Activated CD8-positive, alpha-beta T cell treated with anti-CD3 and anti-CD28 coated beads for 36 hours (primary cell): ENCODE measurements at regions not wholly inside any gene's neighbourhood (a gene's known extent, or its start where the extent isn't known, plus 50 kb on each side); places are given as distances from the start of the nearest gene placed in this dataset.

ENCODE experiments used
- ATAC-seq: fragments of 200-7000 bp; cut with Tn5 transposase; one replicate; pipeline ENCODE4 v1.10.0; 2021; ENCODE audit warnings: mild to moderate bottlenecking, moderate library complexity
- CTCF ChIA-PET: fragments of 350-600 bp; sonication (Branson Sonifier 250); formaldehyde crosslinking; loops from one replicate; lab custom pipeline; 2021; ENCODE audit warnings: antibody characterized with exemption; lab: Charles Lee
- POLR2A ChIA-PET: fragments of 350-600 bp; sonication (Branson Sonifier 250); formaldehyde crosslinking; loops from one replicate; lab custom pipeline; 2021; ENCODE audit warnings: antibody characterized with exemption; lab: Charles Lee
- DNase-seq: peaks from one replicate; pipeline ENCODE4 v3.0.0-alpha.2; 2020
- H3K27ac Mint-ChIP-seq: one replicate; pipeline ENCODE4 v1.8.0; 2021; ENCODE audit warnings: mild to moderate bottlenecking, mixed read lengths
- H3K27me3 Mint-ChIP-seq: one replicate; pipeline ENCODE4 v1.8.0; 2021; ENCODE audit warnings: mixed read lengths
- H3K36me3 Mint-ChIP-seq: one replicate; pipeline ENCODE4 v1.8.0; 2021; ENCODE audit warnings: low read depth, mixed read lengths
- H3K4me1 Mint-ChIP-seq: one replicate; pipeline ENCODE4 v1.8.0; 2021; ENCODE audit warnings: low read depth, mixed read lengths
- H3K4me3 Mint-ChIP-seq: one replicate; pipeline ENCODE4 v1.8.0; 2021; ENCODE audit warnings: mild to moderate bottlenecking, moderate library complexity, mixed read lengths
- H3K9me3 Mint-ChIP-seq: one replicate; pipeline ENCODE4 v1.8.0; 2021; ENCODE audit warnings: mixed read lengths
- intact Hi-C: fragments of 100-400 bp; cut with micrococcal nuclease; formaldehyde crosslinking; loops from one replicate; pipeline ENCODE4 v1.10.0; 2022
- TF ChIP-seq, protein P1 (sequence below): fragments of 200-600 bp; IDR thresholded peaks from one replicate; pipeline ENCODE4 v1.8.0; 2022; ENCODE audit warnings: antibody characterized with exemption, mild to moderate bottlenecking

DNA sequence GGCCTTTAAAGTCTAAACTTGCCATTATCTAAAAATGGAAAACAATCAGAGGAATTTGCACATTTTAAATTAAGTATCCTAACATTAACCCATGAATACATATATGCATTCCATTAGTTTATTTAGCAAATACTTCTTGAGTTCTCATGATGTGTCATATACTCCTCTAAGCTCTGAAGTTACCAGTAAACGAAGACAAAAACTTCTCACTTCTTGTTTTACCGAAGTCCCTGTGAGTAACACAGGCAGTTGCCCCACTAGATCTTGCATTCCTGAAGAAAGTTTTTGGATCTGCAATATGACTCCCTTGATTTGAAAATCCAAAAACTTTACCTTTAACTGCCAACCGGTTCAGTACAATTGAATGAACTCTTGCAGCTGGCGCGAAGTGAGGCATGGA lies 439.0 kb upstream of the MPDZ start:
- Mint-ChIP-seq H3K4me1 (no peaks in the 10 kb centered on the region), H3K36me3 (no peaks in the 10 kb centered on the region), H3K27ac (no peak overlapping the region), H3K9me3 (peaks cover 2% of the 10 kb centered on the region), H3K27me3 (no peaks in the 10 kb centered on the region), H3K4me3 (no peak overlapping the region)
- no peak for ATAC-seq
- TF ChIP-seq, protein P1, sequence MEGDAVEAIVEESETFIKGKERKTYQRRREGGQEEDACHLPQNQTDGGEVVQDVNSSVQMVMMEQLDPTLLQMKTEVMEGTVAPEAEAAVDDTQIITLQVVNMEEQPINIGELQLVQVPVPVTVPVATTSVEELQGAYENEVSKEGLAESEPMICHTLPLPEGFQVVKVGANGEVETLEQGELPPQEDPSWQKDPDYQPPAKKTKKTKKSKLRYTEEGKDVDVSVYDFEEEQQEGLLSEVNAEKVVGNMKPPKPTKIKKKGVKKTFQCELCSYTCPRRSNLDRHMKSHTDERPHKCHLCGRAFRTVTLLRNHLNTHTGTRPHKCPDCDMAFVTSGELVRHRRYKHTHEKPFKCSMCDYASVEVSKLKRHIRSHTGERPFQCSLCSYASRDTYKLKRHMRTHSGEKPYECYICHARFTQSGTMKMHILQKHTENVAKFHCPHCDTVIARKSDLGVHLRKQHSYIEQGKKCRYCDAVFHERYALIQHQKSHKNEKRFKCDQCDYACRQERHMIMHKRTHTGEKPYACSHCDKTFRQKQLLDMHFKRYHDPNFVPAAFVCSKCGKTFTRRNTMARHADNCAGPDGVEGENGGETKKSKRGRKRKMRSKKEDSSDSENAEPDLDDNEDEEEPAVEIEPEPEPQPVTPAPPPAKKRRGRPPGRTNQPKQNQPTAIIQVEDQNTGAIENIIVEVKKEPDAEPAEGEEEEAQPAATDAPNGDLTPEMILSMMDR: no peak
- ChIA-PET CTCF (no interaction called here), POLR2A (no interaction called here)
- intact Hi-C loops: no loop called here
- DNase-seq: no peak

DNA sequence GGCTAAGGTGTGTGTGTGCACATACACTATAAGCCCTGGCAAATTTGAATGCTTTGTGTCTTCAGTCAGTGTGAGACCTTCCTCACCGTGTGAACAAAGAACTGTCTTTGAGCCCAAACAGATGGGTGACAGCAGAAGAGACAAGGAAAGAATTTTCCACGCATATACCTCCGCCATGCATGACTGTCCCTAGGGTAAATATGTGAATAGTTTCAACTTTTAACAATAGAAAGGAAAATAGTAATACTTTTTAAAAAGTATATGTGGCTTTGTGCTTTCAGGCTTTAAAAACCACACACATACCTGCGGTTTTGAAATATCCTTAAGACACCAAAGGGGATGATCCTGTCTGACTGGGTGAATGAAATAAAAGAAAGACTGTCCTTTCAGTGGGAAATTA lies 438.6 kb upstream of the MPDZ start:
- no peaks in the 10 kb centered on the region for H3K27me3 Mint-ChIP-seq
- no peak overlapping the region for H3K4me3 Mint-ChIP-seq
- DNase-seq (no peak), ATAC-seq (no peak)
- no peaks in the 10 kb centered on the region for H3K36me3 Mint-ChIP-seq
- no peak overlapping the region for H3K27ac Mint-ChIP-seq
- H3K4me1 Mint-ChIP-seq: no peaks in the 10 kb centered on the region
- POLR2A ChIA-PET: no interaction called here
- intact Hi-C loops: no loop called here
- CTCF ChIA-PET: no interaction called here
- H3K9me3 Mint-ChIP-seq: peaks cover 2% of the 10 kb centered on the region
- TF ChIP-seq, protein P1: no peak

DNA sequence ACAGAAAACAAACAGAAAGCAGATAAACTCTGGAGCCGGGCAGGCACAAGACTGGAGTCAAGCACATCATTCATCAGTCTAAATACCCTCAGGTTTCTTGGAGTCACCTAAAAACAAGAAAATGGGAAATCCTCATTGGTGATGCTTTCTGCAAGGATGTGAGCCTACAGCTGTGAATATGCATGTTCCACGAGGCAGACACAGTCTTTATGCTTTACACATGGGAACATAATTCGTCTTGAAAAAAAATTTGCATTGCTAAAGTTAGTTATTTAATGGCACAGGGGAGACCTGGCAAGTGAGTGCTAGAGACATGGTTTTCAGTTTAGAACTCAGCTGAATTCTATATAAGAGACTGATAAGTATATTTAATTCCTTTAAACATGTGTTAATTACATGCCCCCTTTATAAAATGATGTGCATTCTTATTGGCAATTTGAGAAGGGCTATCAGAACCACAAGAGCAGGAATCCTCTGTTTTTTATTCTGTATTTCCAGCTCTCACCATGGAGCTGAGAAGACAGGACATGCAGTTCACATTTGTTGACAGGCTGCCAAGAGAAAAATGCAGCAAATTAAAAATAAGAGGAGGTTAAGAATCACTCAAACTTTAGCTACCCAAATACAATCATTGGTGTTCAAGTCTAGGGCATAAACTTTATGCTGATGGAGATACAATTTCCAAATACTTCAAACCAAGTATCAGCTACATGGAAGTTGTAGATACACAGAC lies 438.0 kb upstream of the MPDZ start:
- Mint-ChIP-seq H3K9me3 (peaks cover 2% of the 10 kb centered on the region), H3K4me1 (no peaks in the 10 kb centered on the region), H3K4me3 (no peak overlapping the region), H3K36me3 (no peaks in the 10 kb centered on the region), H3K27me3 (no peaks in the 10 kb centered on the region), H3K27ac (no peak overlapping the region)
- ChIA-PET POLR2A (no interaction called here), CTCF (no interaction called here)
- intact Hi-C loops: no loop called here
- DNase-seq (no peak), ATAC-seq (no peak)
- TF ChIP-seq, protein P1: no peak

DNA sequence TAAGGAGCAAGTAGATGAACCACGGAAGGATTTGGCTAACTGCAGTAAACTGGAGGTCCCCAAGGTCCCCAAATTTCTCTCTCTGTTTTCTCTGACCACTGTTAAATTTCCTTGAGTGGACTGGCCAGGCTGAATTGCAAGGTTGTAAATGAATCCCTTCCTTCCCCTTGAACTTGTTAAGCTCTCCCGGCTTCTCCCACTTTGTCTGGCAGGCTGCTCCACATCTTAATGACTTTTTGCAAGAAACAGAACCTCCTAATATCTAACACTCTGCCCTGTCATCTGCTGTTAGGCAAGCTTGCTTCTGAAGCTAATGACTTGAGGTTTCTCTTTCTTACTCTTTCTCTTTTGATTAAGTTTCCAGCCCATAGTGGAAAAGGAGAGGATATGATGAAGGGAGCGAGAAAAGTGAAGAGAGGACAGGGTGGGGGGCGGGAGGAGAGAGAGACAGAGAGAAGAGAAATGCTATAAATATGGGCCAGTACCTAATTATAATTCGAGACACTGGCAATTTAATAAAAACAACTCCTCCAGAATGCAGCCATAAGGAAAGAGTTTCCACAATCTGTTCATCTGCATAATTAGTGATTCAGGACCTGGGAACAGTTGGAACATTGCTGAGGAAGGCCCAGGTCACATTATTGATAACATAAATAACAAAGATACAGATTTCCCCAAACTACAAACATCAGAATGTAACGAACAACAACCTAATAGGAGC lies 437.3 kb upstream of the MPDZ start:
- no peak overlapping the region for H3K27ac Mint-ChIP-seq
- H3K9me3 Mint-ChIP-seq: peaks cover 2% of the 10 kb centered on the region
- H3K36me3 Mint-ChIP-seq: no peaks in the 10 kb centered on the region
- POLR2A ChIA-PET: no interaction called here
- ATAC-seq (no peak), DNase-seq (no peak)
- H3K4me3 Mint-ChIP-seq: no peak overlapping the region
- TF ChIP-seq, protein P1: no peak
- no peaks in the 10 kb centered on the region for H3K4me1 Mint-ChIP-seq
- CTCF ChIA-PET: no interaction called here
- intact Hi-C loops: no loop called here
- no peaks in the 10 kb centered on the region for H3K27me3 Mint-ChIP-seq

DNA sequence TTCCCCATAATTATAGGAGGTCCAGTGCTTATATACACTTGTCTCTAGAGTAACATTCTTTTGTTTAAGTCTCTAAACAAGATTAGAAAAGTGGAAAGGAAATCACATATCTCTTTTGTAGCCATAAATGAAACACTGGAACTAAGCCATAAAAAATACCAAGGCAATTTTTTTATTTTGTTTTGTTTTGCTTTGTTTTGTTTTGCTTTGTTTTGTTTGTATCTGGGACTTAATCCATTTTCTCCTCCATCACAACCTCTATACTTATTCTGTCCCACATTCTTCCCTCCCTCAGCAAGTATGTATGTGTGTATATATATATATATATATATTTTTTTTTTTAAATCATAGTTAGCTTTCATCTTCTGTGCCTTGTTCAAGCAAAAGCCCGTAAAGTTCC lies 436.6 kb upstream of the MPDZ start:
- no peak overlapping the region for H3K27ac Mint-ChIP-seq
- DNase-seq (no peak), ATAC-seq (no peak)
- H3K36me3 Mint-ChIP-seq: no peaks in the 10 kb centered on the region
- CTCF ChIA-PET: no interaction called here
- no peaks in the 10 kb centered on the region for H3K4me1 Mint-ChIP-seq
- intact Hi-C loops: no loop called here
- no peaks in the 10 kb centered on the region for H3K27me3 Mint-ChIP-seq
- POLR2A ChIA-PET: no interaction called here
- H3K9me3 Mint-ChIP-seq: peaks cover 2% of the 10 kb centered on the region
- no peak overlapping the region for H3K4me3 Mint-ChIP-seq
- TF ChIP-seq, protein P1: no peak
